H9 (cell line): ENCODE measurements at regions not wholly inside any gene's neighbourhood (a gene's known extent, or its start where the extent isn't known, plus 50 kb on each side); places are given as distances from the start of the nearest gene placed in this dataset.

Experiments
- DNase-seq: peaks from one replicate; pipeline ENCODE4 v3.0.0-alpha.2; 2017
- H2AFZ ChIP-seq: one replicate; pipeline ENCODE4 v1.6.1; 2013; ENCODE audit warnings: mild to moderate bottlenecking, low read length, control low read depth, moderate library complexity
- H2AK5ac ChIP-seq: 2 replicates; pipeline ENCODE4 v1.6.1; 2013; ENCODE audit warnings: low read length, control low read depth, mixed read lengths; ENCODE audit not compliant: insufficient read length
- H2BK120ac ChIP-seq: one replicate; pipeline ENCODE4 v1.6.1; 2013; ENCODE audit warnings: low read depth, mild to moderate bottlenecking, low read length, control low read depth, inconsistent platforms; ENCODE audit not compliant: poor library complexity, severe bottlenecking
- H2BK12ac ChIP-seq: 2 replicates; pipeline ENCODE4 v1.6.1; 2013; ENCODE audit warnings: low read length, control low read depth, mixed read lengths, low read depth; ENCODE audit not compliant: insufficient read length
- H2BK15ac ChIP-seq: 2 replicates; pipeline ENCODE4 v1.6.1; 2013; ENCODE audit warnings: low read depth, low read length, control low read depth
- H2BK20ac ChIP-seq: one replicate; pipeline ENCODE4 v1.6.1; 2013; ENCODE audit warnings: low read depth, mild to moderate bottlenecking, low read length, control low read depth, inconsistent platforms; ENCODE audit not compliant: poor library complexity, severe bottlenecking
- H2BK5ac ChIP-seq: 2 replicates; pipeline ENCODE4 v1.6.1; 2013; ENCODE audit warnings: low read length, control low read depth, mixed read lengths; ENCODE audit not compliant: insufficient read length
- H3K14ac ChIP-seq: 2 replicates; pipeline ENCODE4 v1.6.1; 2013; ENCODE audit warnings: low read length, control low read depth; ENCODE audit not compliant: insufficient read depth
- H3K18ac ChIP-seq: 2 replicates; pipeline ENCODE4 v1.6.1; 2013; ENCODE audit warnings: low read depth, mild to moderate bottlenecking, mixed read lengths, low read length, control low read depth; ENCODE audit not compliant: insufficient read length
- H3K23ac ChIP-seq: 2 replicates; pipeline ENCODE4 v1.6.1; 2013; ENCODE audit warnings: low read length, control low read depth, mixed read lengths, low read depth; ENCODE audit not compliant: insufficient read length
- H3K23me2 ChIP-seq: 2 replicates; pipeline ENCODE4 v1.6.1; 2013; ENCODE audit warnings: low read depth, mild to moderate bottlenecking, mixed read lengths, low read length, control low read depth; ENCODE audit not compliant: insufficient read length, poor library complexity, severe bottlenecking
- H3K27ac ChIP-seq: 2 replicates; pipeline ENCODE4 v1.5.1; 2013; ENCODE audit warnings: low read length, control low read depth, mixed read lengths, low read depth; ENCODE audit not compliant: insufficient read length
- H3K27me3 ChIP-seq: 2 replicates; pipeline ENCODE4 v1.6.1; 2013; ENCODE audit warnings: low read length, control low read depth, inconsistent platforms; ENCODE audit not compliant: insufficient read depth
- H3K4ac ChIP-seq: 2 replicates; pipeline ENCODE4 v1.6.1; 2013; ENCODE audit warnings: low read depth, mild to moderate bottlenecking, control low read depth, inconsistent platforms, low read length, moderate library complexity
- H3K4me1 ChIP-seq: 2 replicates; pipeline ENCODE4 v1.6.1; 2013; ENCODE audit warnings: low read length, control low read depth, inconsistent platforms; ENCODE audit not compliant: insufficient read depth
- H3K4me2 ChIP-seq: 2 replicates; pipeline ENCODE4 v1.6.1; 2013; ENCODE audit warnings: low read length, control low read depth, mixed read lengths; ENCODE audit not compliant: insufficient read length, insufficient read depth
- H3K56ac ChIP-seq: 2 replicates; pipeline ENCODE4 v1.6.1; 2013; ENCODE audit warnings: low read depth, mild to moderate bottlenecking, mixed read lengths, low read length, control low read depth; ENCODE audit not compliant: insufficient read length
- H3K79me1 ChIP-seq: 2 replicates; pipeline ENCODE4 v1.6.1; 2013; ENCODE audit warnings: low read depth, mild to moderate bottlenecking, moderate library complexity, low read length, control low read depth, inconsistent platforms; ENCODE audit not compliant: insufficient read depth, poor library complexity, severe bottlenecking
- H3K79me2 ChIP-seq: 2 replicates; pipeline ENCODE4 v1.6.1; 2013; ENCODE audit warnings: low read length, control low read depth, inconsistent platforms; ENCODE audit not compliant: insufficient read depth
- H3K9ac ChIP-seq: 2 replicates; pipeline ENCODE4 v1.6.1; 2013; ENCODE audit warnings: low read length, control low read depth, mixed read lengths; ENCODE audit not compliant: insufficient read length; ENCODE audit errors: extremely low read depth
- H3K9me3 ChIP-seq: one replicate; pipeline ENCODE4 v1.6.1; 2013; ENCODE audit warnings: low read depth, low read length, inconsistent platforms; ENCODE audit not compliant: control insufficient read depth
- H3T11ph ChIP-seq: one replicate; pipeline ENCODE4 v1.6.1; 2013; ENCODE audit warnings: mild to moderate bottlenecking, low read length, control low read depth, inconsistent platforms
- H4K20me1 ChIP-seq: one replicate; pipeline ENCODE4 v1.6.1; 2013; ENCODE audit not compliant: control insufficient read depth, insufficient read length, insufficient read depth
- H4K5ac ChIP-seq: 2 replicates; pipeline ENCODE4 v1.6.1; 2013; ENCODE audit warnings: low read depth, mild to moderate bottlenecking, mixed read lengths, low read length, control low read depth; ENCODE audit not compliant: insufficient read length
- H4K8ac ChIP-seq: replicated peaks from 2 replicates; pipeline ENCODE4 v1.6.1; 2013; ENCODE audit warnings: low read length, control low read depth, mixed read lengths, low read depth; ENCODE audit not compliant: insufficient read length
- H4K91ac ChIP-seq: 2 replicates; pipeline ENCODE4 v1.6.1; 2013; ENCODE audit warnings: low read depth, mild to moderate bottlenecking, moderate library complexity, mixed read lengths, low read length, control low read depth; ENCODE audit not compliant: insufficient read length
- H3K27ac Mint-ChIP-seq, 3 experiments: 2 replicates in 2 of 3; 3 replicates in 1 of 3; pipeline ENCODE4 v1.8.0; 2020 to 2021; ENCODE audit warnings: mixed read lengths in 3 of 3, mild to moderate bottlenecking in 1 of 3, moderate library complexity in 1 of 3
- H3K27me3 Mint-ChIP-seq: 2 replicates; pipeline ENCODE4 v1.8.0; 2021; ENCODE audit warnings: low read depth, mild to moderate bottlenecking, moderate library complexity, mixed read lengths
- H3K36me3 Mint-ChIP-seq, 3 experiments: 2 replicates in 2 of 3; 3 replicates in 1 of 3; pipeline ENCODE4 v1.8.0; 2020 to 2021; ENCODE audit warnings: low read depth in 3 of 3, mixed read lengths in 3 of 3; ENCODE audit not compliant: insufficient read depth in 1 of 3
- H3K4me1 Mint-ChIP-seq, 2 experiments: 2 replicates each; pipeline ENCODE4 v1.8.0; 2020; ENCODE audit warnings: mixed read lengths in 2 of 2
- H3K4me3 Mint-ChIP-seq, 2 experiments: 2 replicates in 1 of 2; 3 replicates in 1 of 2; pipeline ENCODE4 v1.8.0; 2020 to 2021; ENCODE audit warnings: mild to moderate bottlenecking in 2 of 2, mixed read lengths in 2 of 2, moderate library complexity in 1 of 2
- H3K9me3 Mint-ChIP-seq, 2 experiments: 2 replicates in 1 of 2; 3 replicates in 1 of 2; pipeline ENCODE4 v1.8.0; 2020; ENCODE audit warnings: mild to moderate bottlenecking in 2 of 2, mixed read lengths in 2 of 2, moderate library complexity in 1 of 2
- WGBS: extraction: QIAGEN DNeasy Blood & Tissue Kit; methylation state at CpG from one replicate; pipeline ENCODE4 v1.1.7; 2013; ENCODE audit warnings: missing lambda C conversion rate, low lambda C conversion rate, mixed read lengths; ENCODE audit not compliant: insufficient read length; ENCODE audit errors: extremely low coverage; 5-methylcytosine and 5-hydroxymethylcytosine counted together
- TF ChIP-seq, protein P1 (sequence below): fragments of 200-600 bp; sonication (generic); conservative IDR thresholded peaks from 3 replicates; pipeline ENCODE4 v1.8.0; 2021; ENCODE audit warnings: antibody characterized with exemption, mild to moderate bottlenecking

DNA sequence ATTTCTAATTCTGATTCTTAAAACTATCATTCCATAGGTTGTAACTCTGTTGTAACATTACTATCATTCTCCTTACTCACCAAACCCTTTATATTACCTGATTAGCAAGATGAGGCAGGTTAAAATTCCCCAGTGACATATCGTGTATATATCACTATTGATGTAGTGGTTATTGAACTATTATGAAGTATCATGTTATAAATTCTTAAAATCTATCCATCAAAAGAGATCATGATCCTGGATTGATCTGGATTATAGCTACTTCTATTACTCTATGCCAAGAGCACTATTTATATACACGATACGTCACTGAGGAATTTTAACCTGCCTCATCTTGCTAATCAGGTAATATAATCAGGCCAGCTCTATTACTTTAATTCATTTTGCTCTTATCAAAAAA, 533.9 kb downstream of the SLITRK6 start:
- Histone ChIP-seq H4K8ac (no peak overlapping the region), H4K5ac (no peak overlapping the region), H3K9me3 (no peaks in the 10 kb centered on the region), H2BK20ac (no peak overlapping the region), H2BK15ac (no peak overlapping the region), H3K79me1 (no peaks in the 10 kb centered on the region), H3K14ac (no peak overlapping the region), H2AK5ac (no peak overlapping the region), H3K18ac (no peak overlapping the region), H2BK120ac (no peak overlapping the region), H3K9ac (no peak overlapping the region), H3K27me3 (no peaks in the 10 kb centered on the region), H3K79me2 (no peaks in the 10 kb centered on the region), H3K23ac (no peak overlapping the region), H2BK5ac (no peak overlapping the region), H2BK12ac (no peak overlapping the region), H3K56ac (no peak overlapping the region), H2AFZ (no peak overlapping the region), H3T11ph (no peak overlapping the region), H3K27ac (no peak overlapping the region), H3K23me2 (no peaks in the 10 kb centered on the region), H3K4ac (no peak overlapping the region), H3K4me1 (no peaks in the 10 kb centered on the region; the same call in 1 of the 2 replicates), H4K91ac (no peak overlapping the region), H4K20me1 (no peaks in the 10 kb centered on the region), H3K4me2 (no peak overlapping the region)
- Mint-ChIP-seq H3K27ac (no peak overlapping the region), H3K4me3 (no peak overlapping the region), H3K9me3 (no peaks in the 10 kb centered on the region), H3K27me3 (no peaks in the 10 kb centered on the region; the same call in 1 of the 2 replicates), H3K36me3 (no peaks in the 10 kb centered on the region; a peak in 1 of 7 replicates), H3K4me1 (peaks cover 22 to 27% of the 10 kb centered on the region in 2 experiments)
- no peak for DNase-seq
- TF ChIP-seq, protein P1, sequence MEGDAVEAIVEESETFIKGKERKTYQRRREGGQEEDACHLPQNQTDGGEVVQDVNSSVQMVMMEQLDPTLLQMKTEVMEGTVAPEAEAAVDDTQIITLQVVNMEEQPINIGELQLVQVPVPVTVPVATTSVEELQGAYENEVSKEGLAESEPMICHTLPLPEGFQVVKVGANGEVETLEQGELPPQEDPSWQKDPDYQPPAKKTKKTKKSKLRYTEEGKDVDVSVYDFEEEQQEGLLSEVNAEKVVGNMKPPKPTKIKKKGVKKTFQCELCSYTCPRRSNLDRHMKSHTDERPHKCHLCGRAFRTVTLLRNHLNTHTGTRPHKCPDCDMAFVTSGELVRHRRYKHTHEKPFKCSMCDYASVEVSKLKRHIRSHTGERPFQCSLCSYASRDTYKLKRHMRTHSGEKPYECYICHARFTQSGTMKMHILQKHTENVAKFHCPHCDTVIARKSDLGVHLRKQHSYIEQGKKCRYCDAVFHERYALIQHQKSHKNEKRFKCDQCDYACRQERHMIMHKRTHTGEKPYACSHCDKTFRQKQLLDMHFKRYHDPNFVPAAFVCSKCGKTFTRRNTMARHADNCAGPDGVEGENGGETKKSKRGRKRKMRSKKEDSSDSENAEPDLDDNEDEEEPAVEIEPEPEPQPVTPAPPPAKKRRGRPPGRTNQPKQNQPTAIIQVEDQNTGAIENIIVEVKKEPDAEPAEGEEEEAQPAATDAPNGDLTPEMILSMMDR: no peak
- no CpG with 5 or more reads among the region's 3 CpGs for WGBS
